Prostate gland (tissue), 2 donors: ENCODE measurements at regions not wholly inside any gene's neighbourhood (a gene's known extent, or its start where the extent isn't known, plus 50 kb on each side); places are given as distances from the start of the nearest gene placed in this dataset.

Experiments
- CTCF ChIP-seq, 4 experiments: fragments of 200-600 bp in 2 of 4; fragments of 450-650 bp in 2 of 4; sonication (generic) in 2 of 4; IDR thresholded peaks; 1 replicate in 3 of 4; 2 replicates in 1 of 4; pipeline ENCODE4 v1.5.1; 2016 to 2019; ENCODE audit warnings: antibody characterized with exemption in 4 of 4, mild to moderate bottlenecking in 2 of 4, moderate library complexity in 2 of 4
- POLR2A ChIP-seq: fragments of 450-650 bp; IDR thresholded peaks from one replicate; pipeline ENCODE4 v1.6.1; 2016; ENCODE audit warnings: antibody characterized with exemption, mild to moderate bottlenecking
- POLR2AphosphoS5 ChIP-seq: sonication (generic); formaldehyde crosslinking; IDR thresholded peaks from one replicate; pipeline ENCODE4 v1.6.1; 2017; ENCODE audit warnings: antibody characterized with exemption

DNA sequence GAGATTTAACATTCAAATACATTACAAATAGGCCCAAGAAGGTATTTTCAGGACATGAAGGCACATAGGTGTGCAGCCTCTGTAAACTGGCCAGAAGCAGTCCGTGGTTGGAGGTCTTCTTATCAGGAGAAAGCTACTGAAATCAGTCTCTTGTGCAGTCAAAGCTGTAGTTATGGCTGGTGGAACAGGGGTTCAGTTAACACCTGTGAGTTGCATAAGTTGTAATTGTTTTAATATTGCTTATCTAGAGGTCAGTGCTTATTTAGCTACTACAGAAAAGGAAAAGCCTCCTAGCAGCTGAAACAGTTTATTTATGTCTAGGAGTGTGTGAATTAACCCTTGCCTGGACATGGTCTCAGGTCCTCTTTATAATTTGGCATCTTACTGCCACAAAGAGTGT lies 377.6 kb upstream of the MDGA2 start:
- no peak for TF ChIP-seq CTCF (IDR thresholded peaks at IDR 0.05)
- no peak for TF ChIP-seq POLR2A
- TF ChIP-seq POLR2AphosphoS5 = no peak
